ENCODE measurements at regions not wholly inside any gene's neighbourhood (a gene's known extent, or its start where the extent isn't known, plus 50 kb on each side); places are given as distances from the start of the nearest gene placed in this dataset.

DNA sequence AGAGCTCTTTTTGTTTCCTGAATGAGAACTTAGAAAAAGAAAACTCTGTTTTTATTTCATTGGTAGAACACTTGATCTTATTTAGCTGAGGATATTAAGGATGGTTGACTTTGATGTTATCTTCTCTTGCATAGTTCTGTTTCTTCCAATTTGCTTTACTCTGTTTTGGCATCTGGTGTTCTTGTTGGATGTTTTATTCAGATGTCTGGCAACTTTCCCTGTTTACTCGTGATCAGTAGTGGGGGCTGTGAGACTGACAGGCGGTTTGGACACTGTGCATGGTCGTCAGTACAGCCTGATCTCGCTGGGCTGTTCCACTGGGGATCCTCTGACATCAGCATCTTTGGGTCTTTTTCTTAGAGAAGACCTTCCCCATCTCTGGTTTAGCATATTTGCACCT is 100.1 kb downstream of the TSN start:
- peaks cover 15% of the 10 kb centered on the region for H3K9me3 Mint-ChIP-seq
- H3K4me1 Mint-ChIP-seq: no peaks in the 10 kb centered on the region
- no peaks in the 10 kb centered on the region for H3K36me3 Mint-ChIP-seq (ENCODE audit: low read depth)
- no peak overlapping the region for H3K27ac Mint-ChIP-seq
- TF ChIP-seq, protein P1, sequence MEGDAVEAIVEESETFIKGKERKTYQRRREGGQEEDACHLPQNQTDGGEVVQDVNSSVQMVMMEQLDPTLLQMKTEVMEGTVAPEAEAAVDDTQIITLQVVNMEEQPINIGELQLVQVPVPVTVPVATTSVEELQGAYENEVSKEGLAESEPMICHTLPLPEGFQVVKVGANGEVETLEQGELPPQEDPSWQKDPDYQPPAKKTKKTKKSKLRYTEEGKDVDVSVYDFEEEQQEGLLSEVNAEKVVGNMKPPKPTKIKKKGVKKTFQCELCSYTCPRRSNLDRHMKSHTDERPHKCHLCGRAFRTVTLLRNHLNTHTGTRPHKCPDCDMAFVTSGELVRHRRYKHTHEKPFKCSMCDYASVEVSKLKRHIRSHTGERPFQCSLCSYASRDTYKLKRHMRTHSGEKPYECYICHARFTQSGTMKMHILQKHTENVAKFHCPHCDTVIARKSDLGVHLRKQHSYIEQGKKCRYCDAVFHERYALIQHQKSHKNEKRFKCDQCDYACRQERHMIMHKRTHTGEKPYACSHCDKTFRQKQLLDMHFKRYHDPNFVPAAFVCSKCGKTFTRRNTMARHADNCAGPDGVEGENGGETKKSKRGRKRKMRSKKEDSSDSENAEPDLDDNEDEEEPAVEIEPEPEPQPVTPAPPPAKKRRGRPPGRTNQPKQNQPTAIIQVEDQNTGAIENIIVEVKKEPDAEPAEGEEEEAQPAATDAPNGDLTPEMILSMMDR (IDR thresholded peaks at IDR 0.05; ENCODE audit: unreplicated experiment in 3 of 3): no peak
- no peak overlapping the region for H3K4me3 Mint-ChIP-seq
- H3K27me3 Mint-ChIP-seq (ENCODE audit: low read depth): no peaks in the 10 kb centered on the region

DNA sequence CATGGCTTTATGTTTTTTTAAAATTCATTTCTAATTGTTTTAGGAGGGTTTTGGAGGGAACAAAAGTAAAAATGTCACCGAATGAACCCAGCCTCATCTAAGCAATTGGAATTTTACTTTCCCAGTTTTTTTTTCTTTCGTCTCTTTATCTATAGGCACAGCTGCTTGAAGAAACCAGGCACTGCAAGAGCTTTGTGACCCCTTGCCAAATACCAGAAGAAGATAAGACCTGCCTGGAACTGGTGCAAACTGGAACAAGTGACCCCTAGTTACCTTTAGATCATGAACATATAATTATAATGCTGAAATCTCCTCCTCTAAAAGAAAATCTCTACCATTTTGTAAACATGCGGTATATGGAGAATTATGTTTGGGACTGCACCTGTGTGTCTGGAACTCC is 100.9 kb downstream of the TSN start:
- Mint-ChIP-seq H3K27me3 (ENCODE audit: low read depth) (no peaks in the 10 kb centered on the region), H3K27ac (no peak overlapping the region), H3K4me1 (no peaks in the 10 kb centered on the region), H3K4me3 (no peak overlapping the region), H3K9me3 (peaks cover 15% of the 10 kb centered on the region), H3K36me3 (ENCODE audit: low read depth) (no peaks in the 10 kb centered on the region)
- TF ChIP-seq, protein P1 (IDR thresholded peaks at IDR 0.05; ENCODE audit: unreplicated experiment in 3 of 3): no peak

DNA sequence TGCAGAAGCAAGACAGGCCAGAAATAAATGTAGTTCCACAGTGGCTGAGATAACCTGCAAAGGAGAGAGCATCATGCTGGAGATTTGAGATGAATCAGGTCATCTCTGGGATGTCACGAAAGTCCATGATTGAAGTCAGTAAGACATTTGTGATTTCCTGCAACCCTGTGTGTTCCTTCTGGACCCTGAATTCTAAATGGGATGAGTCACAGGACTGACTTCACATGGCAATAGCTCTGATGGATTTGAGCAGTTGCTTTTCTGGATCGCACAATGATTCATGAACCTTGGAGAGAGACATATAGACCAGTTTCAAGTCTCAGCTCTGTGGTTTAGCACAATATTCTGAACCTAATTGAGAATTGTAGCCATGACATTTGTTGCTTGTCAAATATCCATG is 102.9 kb downstream of the TSN start:
- no peak overlapping the region for H3K4me3 Mint-ChIP-seq
- TF ChIP-seq, protein P1 (IDR thresholded peaks at IDR 0.05; ENCODE audit: unreplicated experiment in 3 of 3): no peak
- no peaks in the 10 kb centered on the region for H3K4me1 Mint-ChIP-seq
- H3K27ac Mint-ChIP-seq: no peak overlapping the region
- peaks cover 17% of the 10 kb centered on the region for H3K9me3 Mint-ChIP-seq
- H3K27me3 Mint-ChIP-seq (ENCODE audit: low read depth): no peaks in the 10 kb centered on the region
- H3K36me3 Mint-ChIP-seq (ENCODE audit: low read depth): no peaks in the 10 kb centered on the region

DNA sequence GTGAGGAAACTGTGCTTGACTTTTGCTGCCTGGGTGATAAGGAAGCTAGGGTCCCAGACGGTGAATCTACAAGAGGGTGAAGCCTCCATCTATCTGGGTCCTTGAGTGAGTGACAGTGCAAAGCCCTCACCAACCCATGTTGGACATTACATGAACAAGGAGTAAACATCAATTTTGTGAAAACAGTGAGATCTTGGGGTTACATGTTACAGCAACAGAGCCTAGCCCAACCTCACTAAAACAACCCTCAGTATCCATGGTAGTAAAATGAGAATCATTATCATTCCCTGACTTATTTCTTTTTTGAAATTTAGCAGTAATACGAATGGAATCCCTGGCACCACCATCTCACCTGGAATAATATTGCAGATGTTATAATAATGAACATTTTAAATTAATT is 103.4 kb downstream of the TSN start:
- Mint-ChIP-seq H3K4me3 (no peak overlapping the region), H3K27ac (no peak overlapping the region), H3K9me3 (peaks cover 19% of the 10 kb centered on the region), H3K27me3 (ENCODE audit: low read depth) (no peaks in the 10 kb centered on the region), H3K36me3 (ENCODE audit: low read depth) (no peaks in the 10 kb centered on the region), H3K4me1 (no peaks in the 10 kb centered on the region)
- TF ChIP-seq, protein P1 (IDR thresholded peaks at IDR 0.05; ENCODE audit: unreplicated experiment in 3 of 3): no peak

DNA sequence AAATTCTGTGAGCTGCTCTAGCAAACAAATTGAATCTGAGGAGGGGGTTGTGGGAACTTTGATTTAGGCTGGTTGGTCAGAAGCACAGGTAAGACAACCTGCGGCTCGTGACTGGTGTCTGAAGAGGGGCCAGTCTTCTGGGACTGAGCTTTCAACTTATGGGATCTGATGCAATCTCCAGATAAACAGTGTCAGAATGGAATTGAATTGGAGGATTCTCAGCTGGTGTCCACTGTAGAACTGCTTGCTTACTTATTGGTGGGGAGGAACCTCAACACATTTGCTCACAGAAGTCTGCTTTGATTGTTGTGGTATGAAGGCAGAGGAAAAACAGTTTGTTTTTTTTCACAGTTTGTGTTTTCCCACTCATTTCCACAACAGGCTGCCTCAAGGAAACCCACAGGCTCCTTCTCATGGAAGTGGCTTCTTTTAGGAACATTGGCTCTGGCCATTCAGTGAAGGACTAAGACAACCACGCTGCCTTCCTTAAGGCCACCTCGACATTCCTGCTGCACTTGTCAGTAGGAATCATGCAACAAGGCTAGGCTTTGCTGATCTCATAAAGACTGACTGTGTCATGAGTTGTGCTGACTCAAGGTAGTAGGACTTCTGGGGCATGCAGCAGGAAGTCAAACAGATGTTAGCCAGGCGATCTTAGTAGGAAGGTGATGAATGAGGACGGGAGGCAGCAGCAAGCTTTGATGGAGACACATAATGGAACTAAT is 104.7 kb downstream of the TSN start:
- Mint-ChIP-seq H3K36me3 (ENCODE audit: low read depth) (no peaks in the 10 kb centered on the region), H3K27me3 (ENCODE audit: low read depth) (peaks cover 3% of the 10 kb centered on the region), H3K4me3 (no peak overlapping the region), H3K4me1 (no peaks in the 10 kb centered on the region), H3K27ac (no peak overlapping the region), H3K9me3 (peaks cover 16% of the 10 kb centered on the region)
- TF ChIP-seq, protein P1 (IDR thresholded peaks at IDR 0.05; ENCODE audit: unreplicated experiment in 3 of 3): no peak

DNA sequence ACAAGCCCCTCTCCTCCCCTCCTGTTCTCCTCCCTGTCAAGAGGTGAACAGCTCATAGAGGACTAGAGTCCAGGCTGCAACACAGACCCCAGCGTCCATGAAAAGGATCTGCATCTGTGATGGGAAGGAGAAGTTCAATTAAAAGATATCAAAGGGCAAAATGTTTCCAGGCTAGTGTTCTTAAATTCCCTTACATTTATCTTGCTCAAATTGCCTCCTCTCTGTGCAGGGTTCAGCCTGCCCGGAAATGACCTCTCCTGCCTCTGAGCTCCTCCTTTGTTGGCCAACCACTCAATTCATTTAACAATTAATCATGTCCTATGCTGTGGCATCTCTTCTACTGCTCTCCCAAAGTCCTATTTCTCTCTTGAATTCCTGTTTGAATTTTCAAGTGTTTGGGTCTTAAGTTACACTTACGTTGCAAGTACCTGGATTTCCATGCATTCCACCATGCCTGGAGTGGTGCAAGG is 105.3 kb downstream of the TSN start:
- H3K9me3 Mint-ChIP-seq: peaks cover 11% of the 10 kb centered on the region
- no peak overlapping the region for H3K27ac Mint-ChIP-seq
- no peak overlapping the region for H3K4me3 Mint-ChIP-seq

More for the DNA sequence above, 105.3 kb downstream of the TSN start:
- Mint-ChIP-seq H3K36me3 (ENCODE audit: low read depth) (no peaks in the 10 kb centered on the region), H3K4me1 (no peaks in the 10 kb centered on the region), H3K27me3 (ENCODE audit: low read depth) (peaks cover 3% of the 10 kb centered on the region)
- TF ChIP-seq, protein P1 (IDR thresholded peaks at IDR 0.05; ENCODE audit: unreplicated experiment in 3 of 3): no peak
